GM18519 (cell line): ENCODE measurements at regions not wholly inside any gene's neighbourhood (a gene's known extent, or its start where the extent isn't known, plus 50 kb on each side); places are given as distances from the start of the nearest gene placed in this dataset.

ENCODE experiments used
- ATAC-seq: cut with Tn5 transposase; IDR thresholded peaks from one replicate; pipeline ENCODE4 v1.9.1; 2021; ENCODE audit warnings: mild to moderate bottlenecking, moderate library complexity; ENCODE audit not compliant: unreplicated experiment, low FRiP score

GRCh38 chr15:70294731-70295305, 197.1 kb upstream of the TLE3 start:
- no peak for ATAC-seq

- ATAC-seq, result no peak
Measured at GRCh38 chr15:70293591-70294470, 196.1 kb upstream of the TLE3 start.

- ATAC-seq, result no peak
Measured at GRCh38 chr15:70293138-70293537, 195.4 kb upstream of the TLE3 start.

GRCh38 chr15:70292076-70292760, 194.5 kb upstream of the TLE3 start:
- ATAC-seq, result no peak

GRCh38 chr15:70291305-70292075, 193.8 kb upstream of the TLE3 start:
- ATAC-seq, result no peak

- no peak for ATAC-seq
Measured at GRCh38 chr15:70290708-70291107, 193.0 kb upstream of the TLE3 start.

GRCh38 chr15:70289191-70289955, 191.7 kb upstream of the TLE3 start:
- ATAC-seq, result no peak

- no peak for ATAC-seq
Measured at GRCh38 chr15:70286113-70286806, 188.5 kb upstream of the TLE3 start.

GRCh38 chr15:70284438-70285214, 186.9 kb upstream of the TLE3 start:
- no peak for ATAC-seq

- ATAC-seq, result no peak
Measured at GRCh38 chr15:70283511-70283910, 185.8 kb upstream of the TLE3 start.

- no peak for ATAC-seq
Measured at GRCh38 chr15:70281811-70282307, 184.1 kb upstream of the TLE3 start.

GRCh38 chr15:70281261-70281810, 183.6 kb upstream of the TLE3 start:
- ATAC-seq, result no peak

GRCh38 chr15:70280781-70281180, 183.1 kb upstream of the TLE3 start:
- ATAC-seq, result no peak

GRCh38 chr15:70279096-70279495, 181.4 kb upstream of the TLE3 start:
- no peak for ATAC-seq

GRCh38 chr15:70278644-70279043, 180.9 kb upstream of the TLE3 start:
- no peak for ATAC-seq

GRCh38 chr15:70277556-70277955, 179.8 kb upstream of the TLE3 start:
- no peak for ATAC-seq

- no peak for ATAC-seq
Measured at GRCh38 chr15:70276401-70276800, 178.7 kb upstream of the TLE3 start.

GRCh38 chr15:70275461-70276138, 177.9 kb upstream of the TLE3 start:
- ATAC-seq, result no peak
